HEK293 (cell line): ENCODE measurements at regions not wholly inside any gene's neighbourhood (a gene's known extent, or its start where the extent isn't known, plus 50 kb on each side); places are given as distances from the start of the nearest gene placed in this dataset.

Experiments
- CTCF ChIA-PET: fragments of 350-600 bp; formaldehyde crosslinking; extraction: SDS; loops from one replicate; lab custom pipeline; 2021; ENCODE audit warnings: antibody characterized with exemption; lab: Yijun Ruan, JAX
- POLR2A ChIA-PET: fragments of 300-600 bp; formaldehyde crosslinking; extraction: SDS; loops from one replicate; lab custom pipeline; 2020; ENCODE audit warnings: antibody characterized with exemption, inconsistent platforms; lab: Yijun Ruan, JAX
- H3K27ac ChIP-seq: fragments of 200-500 bp; sonication (Bioruptor generic); 2 replicates; pipeline ENCODE4 v1.5.1; 2014; ENCODE audit warnings: low read depth, low read length, control low read depth, inconsistent platforms; ENCODE audit errors: extremely low read depth
- H3K36me3 ChIP-seq, 2 experiments: fragments of 200-500 bp in 1 of 2; sonication (Bioruptor generic) in 1 of 2; 1 replicate in 1 of 2; 2 replicates in 1 of 2; pipeline ENCODE4 v1.5.1; 2014 to 2017; ENCODE audit warnings: inconsistent platforms in 2 of 2, low read length in 2 of 2; ENCODE audit not compliant: control insufficient read depth in 2 of 2, insufficient read depth in 1 of 2
- H3K4me1 ChIP-seq: fragments of 200-500 bp; sonication (Bioruptor generic); 2 replicates; pipeline ENCODE4 v1.5.1; 2014; ENCODE audit warnings: mild to moderate bottlenecking, low read length, inconsistent platforms; ENCODE audit not compliant: control insufficient read depth, insufficient read depth
- H3K4me3 ChIP-seq: 2 replicates; pipeline ENCODE4 v1.5.1; 2011; ENCODE audit warnings: low read depth, mild to moderate bottlenecking, control low read depth, low read length, moderate library complexity
- H3K9me3 ChIP-seq: fragments of 200-500 bp; sonication (Bioruptor generic); 2 replicates; pipeline ENCODE4 v1.5.1; 2014; ENCODE audit warnings: low read depth, low read length, inconsistent platforms; ENCODE audit not compliant: control insufficient read depth, insufficient read depth
- FEZF1 ChIP-seq: fragments of 450-650 bp; formaldehyde crosslinking; IDR thresholded peaks from 2 replicates; pipeline ENCODE4 v1.5.1; 2016; ENCODE audit warnings: missing biosample characterization, missing genetic modification characterization
- KLF10 ChIP-seq: fragments of 450-650 bp; IDR thresholded peaks from 2 replicates; pipeline ENCODE4 v1.5.1; 2018; ENCODE audit warnings: missing biosample characterization, mild to moderate bottlenecking, missing genetic modification characterization
- KLF7 ChIP-seq: fragments of 450-650 bp; formaldehyde crosslinking; IDR thresholded peaks from 2 replicates; pipeline ENCODE4 v1.5.1; 2016; ENCODE audit warnings: missing biosample characterization, missing genetic modification characterization, borderline replicate concordance
- SETDB1 ChIP-seq: IDR thresholded peaks from one replicate; pipeline ENCODE4 v1.6.1; 2017; ENCODE audit warnings: mild to moderate bottlenecking, low read length, moderate library complexity, mixed read lengths; ENCODE audit not compliant: insufficient read length
- WT1 ChIP-seq: fragments of 450-650 bp; formaldehyde crosslinking; IDR thresholded peaks from 2 replicates; pipeline ENCODE4 v1.5.1; 2016; ENCODE audit warnings: missing biosample characterization, missing genetic modification characterization
- ZNF140 ChIP-seq: fragments of 450-650 bp; formaldehyde crosslinking; IDR thresholded peaks from 2 replicates; pipeline ENCODE4 v1.5.1; 2016; ENCODE audit warnings: missing biosample characterization, missing genetic modification characterization
- ZNF223 ChIP-seq: fragments of 450-650 bp; formaldehyde crosslinking; IDR thresholded peaks from 2 replicates; pipeline ENCODE4 v1.5.1; 2016; ENCODE audit warnings: missing biosample characterization, missing genetic modification characterization
- ZNF266 ChIP-seq: fragments of 450-650 bp; formaldehyde crosslinking; IDR thresholded peaks from 2 replicates; pipeline ENCODE4 v1.5.1; 2016; ENCODE audit warnings: missing biosample characterization, missing genetic modification characterization, low read depth
- ZNF302 ChIP-seq: fragments of 450-650 bp; formaldehyde crosslinking; IDR thresholded peaks from 2 replicates; pipeline ENCODE4 v1.5.1; 2016; ENCODE audit warnings: missing biosample characterization, missing genetic modification characterization, low read depth
- ZNF335 ChIP-seq: fragments of 450-650 bp; formaldehyde crosslinking; conservative IDR thresholded peaks from 2 replicates; pipeline ENCODE4 v1.5.1; 2016; ENCODE audit warnings: missing biosample characterization, missing genetic modification characterization
- ZNF366 ChIP-seq: fragments of 450-650 bp; formaldehyde crosslinking; conservative IDR thresholded peaks from 2 replicates; pipeline ENCODE4 v1.5.1; 2016; ENCODE audit warnings: missing biosample characterization, missing genetic modification characterization
- ZNF391 ChIP-seq: fragments of 450-650 bp; formaldehyde crosslinking; IDR thresholded peaks from 2 replicates; pipeline ENCODE4 v1.5.1; 2016; ENCODE audit warnings: low read depth, missing biosample characterization, missing genetic modification characterization, borderline replicate concordance
- ZNF423 ChIP-seq: fragments of 450-650 bp; formaldehyde crosslinking; IDR thresholded peaks from 2 replicates; pipeline ENCODE4 v1.5.1; 2016; ENCODE audit warnings: missing biosample characterization, missing genetic modification characterization
- ZNF513 ChIP-seq: fragments of 450-650 bp; IDR thresholded peaks from 2 replicates; pipeline ENCODE4 v1.5.1; 2018; ENCODE audit warnings: missing biosample characterization, missing genetic modification characterization
- ZNF514 ChIP-seq: fragments of 450-650 bp; formaldehyde crosslinking; IDR thresholded peaks from 2 replicates; pipeline ENCODE4 v1.5.1; 2016; ENCODE audit warnings: missing biosample characterization, missing genetic modification characterization
- ZNF596 ChIP-seq: fragments of 450-650 bp; IDR thresholded peaks from 2 replicates; pipeline ENCODE4 v1.5.0; 2018; ENCODE audit warnings: missing biosample characterization, mild to moderate bottlenecking, missing genetic modification characterization, moderate library complexity
- ZNF626 ChIP-seq: fragments of 450-650 bp; sonication (Bioruptor Pico); formaldehyde crosslinking; IDR thresholded peaks from 2 replicates; pipeline ENCODE4 v1.5.1; 2018; ENCODE audit warnings: missing biosample characterization, missing genetic modification characterization, inconsistent platforms
- ZNF704 ChIP-seq: fragments of 450-650 bp; formaldehyde crosslinking; IDR thresholded peaks from 2 replicates; pipeline ENCODE4 v1.5.1; 2016; ENCODE audit warnings: missing biosample characterization, missing genetic modification characterization
- ZNF747 ChIP-seq: fragments of 450-650 bp; formaldehyde crosslinking; IDR thresholded peaks from 2 replicates; pipeline ENCODE4 v1.5.1; 2016; ENCODE audit warnings: missing biosample characterization, missing genetic modification characterization
- ZNF785 ChIP-seq: fragments of 450-650 bp; formaldehyde crosslinking; IDR thresholded peaks from 2 replicates; pipeline ENCODE4 v1.5.1; 2016; ENCODE audit warnings: missing biosample characterization, missing genetic modification characterization

GRCh38 chr1:87464022-87464490 lies 135.4 kb downstream of the LMO4 start:
- CTCF ChIA-PET: interaction anchor here (0.6 kb wide), 1 partner anchor 35 kb away, joined by 3 read pairs; no protein-coding TSS in a partner anchor
- Histone ChIP-seq H3K4me1 (no peaks in the 10 kb centered on the region), H3K27ac (no peak overlapping the region), H3K9me3 (no peaks in the 10 kb centered on the region), H3K36me3 (no peaks in the 10 kb centered on the region), H3K4me3 (no peak overlapping the region)
- POLR2A ChIA-PET: no interaction called here
- TF ChIP-seq WT1 (tag by site-specific recombination): peak; percentile 88
- no peak for TF ChIP-seq ZNF704

- Histone ChIP-seq H3K4me3 (no peak overlapping the region), H3K27ac (no peak overlapping the region), H3K4me1 (no peaks in the 10 kb centered on the region), H3K9me3 (no peaks in the 10 kb centered on the region), H3K36me3 (no peaks in the 10 kb centered on the region)
- no peak for TF ChIP-seq KLF10 (tag by site-specific recombination)
- POLR2A ChIA-PET: no interaction called here
- CTCF ChIA-PET: interaction anchor here (0.6 kb wide), 2 partner anchors 11 to 49 kb away, joined by 3 to 4 read pairs; no protein-coding TSS in a partner anchor
These were observed 137.9 kb downstream of the LMO4 start for GRCh38 chr1:87466621-87467020.

- TF ChIP-seq ZNF514 (tag by site-specific recombination) (no peak), SETDB1 (no peak), ZNF785 (no peak), ZNF596 (tag by site-specific recombination) (no peak), ZNF366 (tag by site-specific recombination) (no peak), ZNF335 (tag by site-specific recombination) (no peak), KLF7 (no peak), ZNF626 (tag by site-specific recombination) (no peak), FEZF1 (no peak), ZNF302 (no peak), ZNF513 (tag by site-specific recombination) (no peak), ZNF140 (tag by site-specific recombination) (no peak), ZNF423 (no peak), ZNF391 (tag by site-specific recombination) (no peak), ZNF223 (tag by site-specific recombination) (no peak), ZNF266 (no peak), ZNF747 (no peak)
- no peaks in the 10 kb centered on the region for H3K36me3 ChIP-seq
- no peak overlapping the region for H3K4me3 ChIP-seq
- H3K9me3 ChIP-seq: no peaks in the 10 kb centered on the region
- POLR2A ChIA-PET: no interaction called here
- 0 out of 2 replicates have a peak, but pooled peaks cover 2% of the 10 kb centered on the region for H3K4me1 ChIP-seq
- H3K27ac ChIP-seq: no peak overlapping the region
- CTCF ChIA-PET: interaction anchor here (0.6 kb wide), 1 partner anchor 170 kb away, joined by 3 read pairs; no protein-coding TSS in a partner anchor
These were observed 144.0 kb downstream of the LMO4 start for GRCh38 chr1:87472716-87473115.
